Erythroblast (primary cell): ENCODE measurements at regions not wholly inside any gene's neighbourhood (a gene's known extent, or its start where the extent isn't known, plus 50 kb on each side); places are given as distances from the start of the nearest gene placed in this dataset.

Source experiments
- GATA1 ChIP-seq: IDR thresholded peaks from 2 replicates; pipeline ENCODE4 v1.6.1; 2011; ENCODE audit warnings: low read depth, mild to moderate bottlenecking, control low read depth, low read length, moderate library complexity
- POLR2A ChIP-seq: IDR thresholded peaks from 2 replicates; pipeline ENCODE4 v1.6.1; 2011; ENCODE audit warnings: mild to moderate bottlenecking, low read length

GRCh38 chr12:92533280-92533890 lies 169.4 kb upstream of the PLEKHG7 start:
- TF ChIP-seq POLR2A (no peak), GATA1 (no peak)
